ENCODE measurements at regions not wholly inside any gene's neighbourhood (a gene's known extent, or its start where the extent isn't known, plus 50 kb on each side); places are given as distances from the start of the nearest gene placed in this dataset.

GRCh38 chr2:33712674-33713073, 113.6 kb upstream of the FAM98A start:
- peaks cover 0 to 6% (median 0%) of the 10 kb centered on the region in 7 donors for H3K27me3 ChIP-seq
- no peak overlapping the region for H3K27ac ChIP-seq
- no peak for ATAC-seq
- H3K4me3 ChIP-seq: no peak overlapping the region
- 69 to 85% methylated on average over 2 to 3 of the region's 3 CpGs for WGBS, 2 donors
- peaks cover 0 to 4% (median 0%) of the 10 kb centered on the region in 11 donors for H3K9me3 ChIP-seq
- TF ChIP-seq CTCF (IDR thresholded peaks at IDR 0.05): no peak
- intact Hi-C loops (cut with DNase I): no loop called here
- no peaks in the 10 kb centered on the region for H3K4me1 ChIP-seq
- no peaks in the 10 kb centered on the region for H3K36me3 ChIP-seq
- DNase-seq: no peak

- H3K27ac ChIP-seq: no peak overlapping the region
- DNase-seq (no peak), ATAC-seq (no peak)
- H3K36me3 ChIP-seq: no peaks in the 10 kb centered on the region
- TF ChIP-seq CTCF (IDR thresholded peaks at IDR 0.05): no peak
- peaks cover 0 to 5% (median 0%) of the 10 kb centered on the region in 9 donors for H3K4me1 ChIP-seq
- no peaks in the 10 kb centered on the region for H3K27me3 ChIP-seq
- WGBS, 2 donors: 66 to 69% methylated on average over 3 of the region's 3 CpGs
- no peak overlapping the region for H3K4me3 ChIP-seq
- H3K9me3 ChIP-seq: peaks cover 0 to 4% (median 0%) of the 10 kb centered on the region in 11 donors
- intact Hi-C loops (cut with DNase I): no loop called here
Observed at GRCh38 chr2:33709951-33710350, 110.9 kb upstream of the FAM98A start.

DNA sequence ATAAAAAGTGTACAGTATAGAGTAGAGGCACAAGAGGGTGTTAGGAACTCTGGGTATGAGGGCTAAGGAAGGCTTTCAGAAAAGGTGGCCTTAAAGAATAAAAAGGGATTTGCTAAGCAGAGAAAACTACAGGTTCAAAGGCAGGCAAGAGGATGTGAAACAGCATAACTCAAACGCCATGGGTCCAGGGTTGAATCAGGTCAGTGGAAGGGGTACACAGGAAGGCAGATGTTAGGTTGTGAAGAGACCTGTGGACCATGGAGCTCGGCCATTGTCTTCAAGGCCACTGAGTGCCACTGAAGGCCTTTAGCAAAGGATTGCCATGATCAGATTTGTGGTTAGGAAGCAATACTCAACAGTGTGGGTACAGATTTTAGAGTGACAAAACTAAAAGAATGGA, 108.2 kb upstream of the FAM98A start:
- DNase-seq (no peak), ATAC-seq (no peak)
- Histone ChIP-seq H3K4me1 (peaks cover 0 to 20% (median 3%) of the 10 kb centered on the region in 9 donors), H3K9me3 (no peaks in the 10 kb centered on the region), H3K4me3 (peak overlapping the region in 2 of 10 donors; percentile 7 to 32), H3K27me3 (no peaks in the 10 kb centered on the region), H3K27ac (peak overlapping the region in 1 of 10 donors; percentile 5), H3K36me3 (no peaks in the 10 kb centered on the region)
- intact Hi-C loops (cut with DNase I): no loop called here
- WGBS, 2 donors: 74 to 80% methylated on average over 2 of the region's 2 CpGs
- no peak for TF ChIP-seq CTCF (IDR thresholded peaks at IDR 0.05)

- H3K27ac ChIP-seq: peak overlapping the region in 1 of 10 donors; percentile 5
- WGBS, 2 donors: 47 to 51% methylated on average over 8 of the region's 8 CpGs
- peak in 1 of 8 donors; percentile 17 for ATAC-seq
- H3K4me1 ChIP-seq: peaks cover 0 to 20% (median 3%) of the 10 kb centered on the region in 9 donors
- TF ChIP-seq CTCF (IDR thresholded peaks at IDR 0.05): no peak
- no peaks in the 10 kb centered on the region for H3K9me3 ChIP-seq
- H3K27me3 ChIP-seq: no peaks in the 10 kb centered on the region
- peak overlapping the region in 1 of 10 donors; percentile 32 for H3K4me3 ChIP-seq
- DNase-seq: peak in 1 of 2 donors; percentile 16
- H3K36me3 ChIP-seq: no peaks in the 10 kb centered on the region
- intact Hi-C loops (cut with DNase I): no loop called here
Observed at GRCh38 chr2:33706410-33706809, 107.3 kb upstream of the FAM98A start.

All from heart right ventricle (tissue), 16 donors.